DOHH2 (cell line): ENCODE measurements at regions not wholly inside any gene's neighbourhood (a gene's known extent, or its start where the extent isn't known, plus 50 kb on each side); places are given as distances from the start of the nearest gene placed in this dataset.
"Not testable (repeated sequence)": the region's sequence is repeated elsewhere in the genome, so short reads cannot be mapped to it uniquely, and the experiment has no call there.

ENCODE experiments used
- H3F3A ChIP-seq: fragments of 200-600 bp; sonication (generic), shearing (Covaris generic); 2 replicates; pipeline ENCODE4 v1.6.0; 2016; ENCODE audit warnings: antibody characterized with exemption, mild to moderate bottlenecking; ENCODE audit not compliant: control insufficient read depth, insufficient read depth
- H3K27ac ChIP-seq: fragments of 200-600 bp; sonication (generic); 2 replicates; pipeline ENCODE4 v1.5.1; 2014; ENCODE audit warnings: low read depth, mild to moderate bottlenecking, low read length, moderate library complexity
- H3K27me3 ChIP-seq: fragments of 200-600 bp; sonication (generic); 2 replicates; pipeline ENCODE4 v1.6.1; 2014; ENCODE audit warnings: mild to moderate bottlenecking, low read length, mixed read lengths; ENCODE audit not compliant: control insufficient read depth
- H3K36me3 ChIP-seq: fragments of 200-600 bp; sonication (generic); 2 replicates; pipeline ENCODE4 v1.6.1; 2014; ENCODE audit warnings: mild to moderate bottlenecking, low read length, moderate library complexity, mixed read lengths; ENCODE audit not compliant: control insufficient read depth
- H3K4me1 ChIP-seq: fragments of 200-600 bp; sonication (generic); 2 replicates; pipeline ENCODE4 v1.6.1; 2014; ENCODE audit warnings: mild to moderate bottlenecking, low read length, mixed read lengths; ENCODE audit not compliant: control insufficient read depth
- H3K4me2 ChIP-seq: fragments of 200-600 bp; sonication (generic); 2 replicates; pipeline ENCODE4 v1.6.0; 2014; ENCODE audit warnings: mild to moderate bottlenecking, low read length, moderate library complexity
- H3K4me3 ChIP-seq: fragments of 200-600 bp; sonication (generic); 2 replicates; pipeline ENCODE4 v1.5.1; 2014; ENCODE audit warnings: mild to moderate bottlenecking, low read length, mixed read lengths
- H3K79me2 ChIP-seq: fragments of 200-600 bp; sonication (generic); 2 replicates; pipeline ENCODE4 v1.6.1; 2014; ENCODE audit warnings: mild to moderate bottlenecking, low read length, mixed read lengths; ENCODE audit not compliant: control insufficient read depth
- H3K9me2 ChIP-seq: fragments of 200-600 bp; sonication (generic); replicated peaks from 2 replicates; pipeline ENCODE4 v1.6.1; 2014; ENCODE audit warnings: mild to moderate bottlenecking, low read length, mixed read lengths; ENCODE audit not compliant: control insufficient read depth
- H3K9me3 ChIP-seq: fragments of 200-600 bp; sonication (generic); 2 replicates; pipeline ENCODE4 v1.6.1; 2014; ENCODE audit warnings: antibody characterized with exemption, low read length, mixed read lengths; ENCODE audit not compliant: control insufficient read depth, insufficient read depth
- H4K20me1 ChIP-seq: fragments of 200-600 bp; sonication (generic); 2 replicates; pipeline ENCODE4 v1.6.0; 2014; ENCODE audit warnings: low read depth, mild to moderate bottlenecking, antibody characterized with exemption, low read length, moderate library complexity; ENCODE audit not compliant: control insufficient read depth, insufficient read depth
- EZH2phosphoT487 ChIP-seq: fragments of 200-600 bp; sonication (generic); IDR thresholded peaks from 2 replicates; pipeline ENCODE4 v1.6.1; 2017; ENCODE audit warnings: borderline replicate concordance, mild to moderate bottlenecking, antibody characterized with exemption, low read length, moderate library complexity, mixed read lengths
- TF ChIP-seq, protein P1 (sequence below): fragments of 200-600 bp; sonication (generic); IDR thresholded peaks from one replicate; pipeline ENCODE4 v1.5.1; 2014; ENCODE audit warnings: antibody characterized with exemption, mild to moderate bottlenecking, low read depth, low read length; ENCODE audit not compliant: poor library complexity, severe bottlenecking

DNA sequence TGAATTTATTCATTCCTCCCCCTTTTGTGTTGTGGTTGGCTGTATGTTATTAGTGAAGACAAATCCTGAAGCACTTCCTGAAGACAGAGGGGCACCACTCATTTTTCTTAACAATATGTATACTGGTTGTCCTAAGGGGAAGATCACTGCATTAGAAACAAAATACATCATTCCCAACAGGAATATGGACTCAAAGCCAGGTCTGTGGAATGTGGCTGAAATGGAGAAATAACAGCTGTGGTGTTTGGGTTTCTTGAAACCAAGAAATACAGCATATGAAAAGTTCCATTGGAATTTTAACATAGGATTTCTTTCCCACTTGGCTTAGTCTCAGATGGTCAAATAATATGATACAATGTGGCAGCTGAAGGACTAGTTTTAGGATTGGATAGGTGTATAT lies 267.6 kb downstream of the KCNE4 start:
- Histone ChIP-seq H3F3A (no peaks in the 10 kb centered on the region), H3K4me2 (no peak overlapping the region), H3K79me2 (no peaks in the 10 kb centered on the region), H3K4me3 (no peak overlapping the region), H3K9me3 (no peaks in the 10 kb centered on the region), H4K20me1 (no peaks in the 10 kb centered on the region), H3K9me2 (no peaks in the 10 kb centered on the region), H3K27me3 (no peaks in the 10 kb centered on the region), H3K4me1 (no peaks in the 10 kb centered on the region), H3K36me3 (no peaks in the 10 kb centered on the region), H3K27ac (no peak overlapping the region)
- no peak for TF ChIP-seq EZH2phosphoT487
- TF ChIP-seq, protein P1, sequence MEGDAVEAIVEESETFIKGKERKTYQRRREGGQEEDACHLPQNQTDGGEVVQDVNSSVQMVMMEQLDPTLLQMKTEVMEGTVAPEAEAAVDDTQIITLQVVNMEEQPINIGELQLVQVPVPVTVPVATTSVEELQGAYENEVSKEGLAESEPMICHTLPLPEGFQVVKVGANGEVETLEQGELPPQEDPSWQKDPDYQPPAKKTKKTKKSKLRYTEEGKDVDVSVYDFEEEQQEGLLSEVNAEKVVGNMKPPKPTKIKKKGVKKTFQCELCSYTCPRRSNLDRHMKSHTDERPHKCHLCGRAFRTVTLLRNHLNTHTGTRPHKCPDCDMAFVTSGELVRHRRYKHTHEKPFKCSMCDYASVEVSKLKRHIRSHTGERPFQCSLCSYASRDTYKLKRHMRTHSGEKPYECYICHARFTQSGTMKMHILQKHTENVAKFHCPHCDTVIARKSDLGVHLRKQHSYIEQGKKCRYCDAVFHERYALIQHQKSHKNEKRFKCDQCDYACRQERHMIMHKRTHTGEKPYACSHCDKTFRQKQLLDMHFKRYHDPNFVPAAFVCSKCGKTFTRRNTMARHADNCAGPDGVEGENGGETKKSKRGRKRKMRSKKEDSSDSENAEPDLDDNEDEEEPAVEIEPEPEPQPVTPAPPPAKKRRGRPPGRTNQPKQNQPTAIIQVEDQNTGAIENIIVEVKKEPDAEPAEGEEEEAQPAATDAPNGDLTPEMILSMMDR = no peak

DNA sequence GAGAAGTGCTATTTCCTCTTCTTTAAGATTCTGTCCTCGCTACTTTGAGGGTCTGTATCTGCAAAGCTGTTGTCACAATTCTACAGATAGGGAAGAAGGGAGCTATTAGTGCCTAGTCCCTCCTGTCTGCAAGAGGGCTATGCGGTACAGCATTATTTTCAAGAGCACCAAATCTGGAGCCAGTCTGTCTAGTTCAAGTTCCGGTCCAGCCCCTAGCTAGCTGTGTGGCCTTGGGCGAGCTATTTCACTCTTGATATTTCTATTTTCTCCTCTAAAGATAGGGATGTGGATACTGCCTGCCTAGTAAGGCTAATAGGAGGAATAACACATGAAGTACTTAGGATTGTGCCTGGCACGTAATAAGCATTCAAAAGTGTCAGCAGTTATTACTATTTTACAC lies 272.4 kb downstream of the KCNE4 start:
- no peaks in the 10 kb centered on the region for H4K20me1 ChIP-seq
- no peaks in the 10 kb centered on the region for H3K9me2 ChIP-seq
- no peak overlapping the region for H3K4me3 ChIP-seq
- H3K79me2 ChIP-seq = no peaks in the 10 kb centered on the region
- no peaks in the 10 kb centered on the region for H3K36me3 ChIP-seq
- H3F3A ChIP-seq = no peaks in the 10 kb centered on the region
- no peaks in the 10 kb centered on the region for H3K9me3 ChIP-seq
- H3K27ac ChIP-seq = no peak overlapping the region
- no peak overlapping the region for H3K4me2 ChIP-seq
- no peak for TF ChIP-seq EZH2phosphoT487
- TF ChIP-seq, protein P1 = no peak
- no peaks in the 10 kb centered on the region for H3K27me3 ChIP-seq
- no peaks in the 10 kb centered on the region for H3K4me1 ChIP-seq

DNA sequence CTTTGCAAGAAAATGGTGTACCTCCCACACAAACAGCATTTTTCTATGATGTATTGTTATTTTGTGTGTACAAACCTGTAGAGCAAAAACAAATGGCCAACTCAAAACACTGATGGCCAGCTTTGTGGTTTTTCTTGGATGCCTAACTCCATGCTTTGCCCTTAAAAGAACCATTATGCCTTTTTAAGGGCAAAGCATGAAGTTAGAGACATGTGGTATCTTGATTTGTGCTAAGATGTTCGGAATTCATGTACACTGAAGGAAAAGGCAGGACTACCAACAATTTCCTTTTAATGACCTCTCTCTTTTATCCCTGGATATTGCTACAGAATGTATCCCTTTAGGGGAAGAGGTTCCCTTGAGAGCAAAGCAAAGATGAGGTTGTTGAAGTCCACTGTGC lies 273.6 kb downstream of the SCG2 start:
- H3K79me2 ChIP-seq = no peaks in the 10 kb centered on the region
- H3K9me2 ChIP-seq = no peaks in the 10 kb centered on the region
- TF ChIP-seq, protein P1 = no peak
- no peak for TF ChIP-seq EZH2phosphoT487
- no peaks in the 10 kb centered on the region for H3K4me1 ChIP-seq
- H3K4me3 ChIP-seq = no peak overlapping the region
- no peak overlapping the region for H3K4me2 ChIP-seq
- H3F3A ChIP-seq = no peaks in the 10 kb centered on the region
- H4K20me1 ChIP-seq = no peaks in the 10 kb centered on the region
- H3K9me3 ChIP-seq = no peaks in the 10 kb centered on the region
- H3K27ac ChIP-seq = no peak overlapping the region
- no peaks in the 10 kb centered on the region for H3K36me3 ChIP-seq
- no peaks in the 10 kb centered on the region for H3K27me3 ChIP-seq

DNA sequence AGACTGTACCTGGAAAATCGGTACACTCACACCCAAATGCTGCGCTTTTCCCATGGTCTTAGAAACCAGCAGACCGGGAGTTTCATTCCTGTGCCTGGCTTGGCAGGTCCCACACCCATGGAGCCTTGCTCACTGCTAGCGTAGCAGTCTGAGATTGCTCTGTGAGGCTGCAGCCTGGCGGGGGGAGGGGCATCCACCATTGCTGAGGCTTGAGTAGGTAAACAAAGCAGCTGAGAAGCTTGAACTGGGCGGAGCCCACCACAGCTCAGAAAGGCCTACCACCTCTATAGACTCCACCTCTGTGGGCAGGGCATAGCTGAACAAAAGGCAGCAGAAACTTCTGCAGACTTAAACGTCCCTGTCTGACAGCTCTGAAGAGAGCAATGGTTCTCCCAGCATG lies 271.4 kb downstream of the SCG2 start:
- H3K79me2 ChIP-seq, H3K9me2 ChIP-seq: not testable (repeated sequence)

More for the DNA sequence above, 271.4 kb downstream of the SCG2 start:
- not testable (repeated sequence) for H3K4me3 ChIP-seq, H3K4me1 ChIP-seq, H3K9me3 ChIP-seq, H3K27ac ChIP-seq, H4K20me1 ChIP-seq, H3K36me3 ChIP-seq, H3K4me2 ChIP-seq, H3F3A ChIP-seq, H3K27me3 ChIP-seq
